Left renal pelvis (tissue), 4 donors: ENCODE measurements at regions not wholly inside any gene's neighbourhood (a gene's known extent, or its start where the extent isn't known, plus 50 kb on each side); places are given as distances from the start of the nearest gene placed in this dataset.
"Not testable (repeated sequence)": the region's sequence is repeated elsewhere in the genome, so short reads cannot be mapped to it uniquely, and the experiment has no call there.

Experiments used
- DNase-seq, 4 donors: peaks; one replicate each; pipeline ENCODE4 v3.0.0-alpha.2; 2013; ENCODE audit warnings: low read depth in 4 of 4, low spot score in 3 of 4

DNA sequence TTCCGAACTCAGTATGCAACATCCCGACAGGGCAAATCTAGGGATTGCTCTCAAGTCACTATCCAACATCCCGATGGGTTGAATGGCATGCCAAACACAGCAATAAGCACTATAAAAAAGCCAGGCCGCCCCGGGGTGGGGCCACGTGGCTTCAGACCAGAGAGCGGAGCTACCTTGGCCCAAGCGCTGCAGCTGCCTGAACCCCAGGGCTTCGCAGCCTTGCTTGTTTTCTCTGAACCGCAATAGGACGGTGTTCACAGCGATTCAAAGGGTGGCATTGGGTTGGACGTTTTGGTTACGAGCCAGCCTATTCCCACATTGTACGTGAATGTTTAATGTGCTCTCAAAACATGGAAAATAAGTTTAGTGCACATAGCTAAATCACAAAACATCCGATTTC is 161.0 kb downstream of the SYT15 start:
- DNase-seq: not testable (repeated sequence)

DNA sequence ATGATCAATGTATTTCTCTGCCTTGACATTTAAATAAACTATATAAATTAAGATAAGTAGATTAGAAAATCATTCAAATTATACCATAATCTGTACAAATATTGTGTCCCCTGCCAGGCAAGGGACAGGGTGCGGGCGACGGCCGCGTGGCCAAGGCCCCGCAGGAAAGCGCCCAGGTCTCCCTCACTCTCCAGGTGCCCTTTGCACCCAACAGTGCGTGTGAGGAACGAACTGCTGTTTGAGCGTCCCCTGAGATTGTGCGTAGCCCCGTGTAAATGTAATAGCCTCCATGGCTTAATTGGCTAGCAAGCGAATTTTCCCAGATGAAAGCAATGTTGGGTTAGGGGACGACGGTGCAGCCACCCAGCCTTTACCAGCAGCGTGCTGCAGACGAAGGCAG is 161.4 kb downstream of the SYT15 start:
- not testable (repeated sequence) for DNase-seq

DNA sequence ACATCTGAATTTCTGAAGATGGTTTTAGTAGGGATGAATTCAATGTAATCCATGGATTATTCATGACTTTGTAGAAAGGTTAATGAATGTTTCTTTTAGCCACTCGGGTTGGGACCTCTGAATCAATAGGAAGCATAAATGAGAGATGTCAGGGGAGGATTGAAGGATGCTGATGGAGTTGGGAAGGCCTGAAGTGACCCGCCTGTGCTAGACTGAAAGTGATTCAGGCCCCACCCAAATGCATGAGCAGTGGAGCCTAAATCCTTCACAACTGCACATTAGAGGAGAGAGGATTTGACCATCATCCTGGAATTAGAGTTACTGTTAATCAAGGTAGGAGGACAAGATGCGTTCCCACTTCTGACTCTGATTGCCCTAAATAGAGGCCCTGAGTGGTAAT is 162.2 kb upstream of the PTPN20 start:
- DNase-seq: not testable (repeated sequence)

DNA sequence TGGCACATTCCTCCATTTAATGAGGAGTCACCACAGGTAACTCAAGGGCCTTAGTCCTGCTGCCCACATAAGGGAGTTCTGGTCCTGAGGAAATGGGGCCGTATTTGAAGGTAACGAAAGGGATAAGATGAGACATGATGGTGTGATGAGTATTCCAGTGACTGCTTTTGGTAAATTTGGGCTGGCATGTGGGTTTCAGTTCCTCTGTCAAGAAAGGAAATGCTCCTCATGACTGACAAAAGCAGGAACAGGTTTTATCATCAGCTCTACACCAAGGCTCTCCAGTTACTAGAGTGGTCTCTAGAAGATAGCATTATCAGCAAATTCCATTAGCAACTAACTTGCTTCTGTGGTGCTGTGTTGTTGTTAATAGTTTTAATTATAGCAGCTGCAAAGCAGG is 161.8 kb upstream of the PTPN20 start:
- DNase-seq: not testable (repeated sequence)

DNA sequence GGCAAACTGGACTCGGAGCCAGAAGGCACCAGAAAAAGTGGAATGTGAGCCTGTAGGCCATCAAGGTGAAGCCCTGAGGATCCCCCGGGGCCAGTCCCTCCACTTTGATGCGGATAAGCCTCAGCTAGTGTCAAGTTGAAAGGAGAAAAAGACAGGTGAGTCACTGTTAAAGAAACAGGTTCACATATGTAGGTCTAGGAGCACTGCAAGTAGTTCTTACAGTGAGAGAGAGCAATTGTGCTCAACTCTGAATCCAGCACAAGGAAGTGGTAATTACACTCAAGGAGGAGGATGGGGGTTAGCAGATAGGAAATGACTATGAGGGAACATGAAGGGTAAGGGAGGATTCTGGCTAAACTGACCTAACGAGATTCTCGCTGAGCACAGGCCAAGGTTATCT is 157.5 kb upstream of the PTPN20 start:
- DNase-seq: not testable (repeated sequence)

DNA sequence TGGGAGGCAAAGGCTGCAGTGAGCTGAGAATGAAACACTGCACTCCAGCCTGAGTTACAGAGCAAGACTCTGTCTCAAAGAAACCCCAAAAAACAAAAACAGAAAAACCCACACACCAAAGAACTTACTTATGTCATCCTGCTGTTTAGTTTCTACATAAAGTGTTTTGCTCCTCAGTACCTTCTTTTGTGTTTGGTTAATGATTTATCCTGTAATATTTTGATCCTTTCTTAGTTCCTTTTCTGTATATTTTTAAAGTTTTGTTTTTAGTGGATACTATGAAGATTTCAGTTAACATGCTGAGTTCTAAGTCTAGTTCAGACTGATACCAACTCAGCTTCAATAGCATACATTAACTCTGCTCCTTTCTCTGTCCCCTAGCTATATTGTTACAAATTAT is 149.8 kb upstream of the PTPN20 start:
- DNase-seq: not testable (repeated sequence)

DNA sequence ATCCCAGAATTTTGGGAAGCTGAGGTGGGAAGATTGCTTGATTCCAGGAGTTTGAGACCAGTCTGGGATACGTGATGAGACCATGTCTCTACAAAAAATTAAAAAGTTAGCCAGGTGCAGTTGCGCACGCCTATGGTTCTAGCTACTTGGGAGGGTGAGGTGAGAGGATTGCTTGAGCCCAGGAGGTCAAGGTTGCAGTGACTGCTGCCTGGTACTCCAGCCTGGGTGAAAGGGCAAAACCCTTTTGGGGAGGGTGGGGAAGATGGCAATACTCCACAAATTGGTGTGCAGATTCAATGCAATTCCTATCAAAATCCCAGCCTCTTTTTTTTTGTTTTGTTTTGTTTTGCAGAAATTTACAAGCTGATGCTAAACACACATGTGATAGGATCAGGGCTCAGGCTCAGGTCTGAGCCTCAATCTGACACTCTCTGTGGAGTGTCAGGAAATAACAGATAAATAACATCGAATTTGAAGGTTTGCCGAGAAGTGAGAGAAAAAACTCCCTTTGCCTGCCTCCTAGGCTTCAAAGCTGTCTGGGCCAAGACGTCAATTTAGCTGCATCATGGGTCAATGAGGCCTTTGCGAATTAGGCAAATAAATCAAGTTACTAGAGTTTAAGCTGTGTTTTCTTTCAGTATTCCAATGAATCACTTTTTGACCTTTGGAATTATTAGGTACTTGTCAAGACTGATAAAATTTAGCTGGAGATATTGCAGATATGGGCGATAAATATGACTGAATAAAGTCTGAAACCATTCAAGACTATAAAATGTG is 142.5 kb upstream of the PTPN20 start:
- DNase-seq: not testable (repeated sequence)

DNA sequence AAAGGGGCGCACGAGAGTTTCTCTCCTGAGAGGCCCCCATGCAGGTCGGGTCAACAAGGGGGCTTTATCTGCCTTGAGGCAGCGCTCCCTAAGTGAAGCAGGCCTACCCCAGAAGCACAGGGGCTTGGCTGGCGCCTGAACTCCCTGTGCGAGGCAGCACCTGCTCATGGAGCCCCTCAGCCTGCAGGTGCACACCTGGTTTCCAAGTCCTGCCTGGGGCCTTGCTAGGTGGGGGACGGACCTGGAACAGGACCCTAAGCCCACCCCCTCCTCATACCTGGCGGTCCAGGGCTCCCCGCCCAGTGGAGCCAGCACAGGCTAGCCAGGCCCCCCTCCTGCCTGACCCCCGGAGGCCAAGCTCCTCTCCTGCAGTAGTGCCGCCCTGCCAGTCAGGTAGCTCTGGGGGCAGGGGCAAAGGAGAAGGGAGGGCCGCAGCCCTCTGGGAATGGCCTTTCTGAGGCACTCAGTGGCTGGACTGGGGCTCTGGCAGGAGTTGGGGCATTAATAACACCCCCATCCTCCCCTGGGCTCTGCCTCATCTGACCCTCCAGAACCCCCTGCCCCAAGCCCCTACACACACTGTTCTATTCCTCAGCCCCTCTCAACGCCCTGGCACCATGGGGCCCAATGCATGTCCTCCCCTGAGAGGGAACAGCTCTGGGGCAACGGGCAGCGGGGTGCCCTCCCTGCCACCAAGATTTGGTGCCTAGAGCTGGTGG is 137.9 kb upstream of the PTPN20 start:
- DNase-seq: not testable (repeated sequence)

DNA sequence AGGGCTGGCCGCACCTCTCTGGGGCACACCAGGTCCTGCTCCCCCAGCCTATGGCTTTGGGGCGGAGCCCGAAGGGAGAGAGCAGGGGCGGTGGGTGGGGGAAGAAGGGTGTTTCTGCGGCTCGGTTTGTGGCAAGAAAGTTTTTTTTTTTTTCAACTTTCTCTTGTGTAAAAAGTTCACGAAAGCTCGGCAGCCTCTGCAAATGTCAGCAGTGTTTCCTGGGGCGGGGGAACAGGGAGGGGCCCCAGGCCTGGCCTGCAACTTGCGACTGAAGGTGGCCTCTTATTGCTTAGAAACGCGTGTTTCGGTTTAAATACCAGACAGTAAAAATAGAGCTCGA is 137.4 kb upstream of the PTPN20 start:
- DNase-seq: not testable (repeated sequence)

DNA sequence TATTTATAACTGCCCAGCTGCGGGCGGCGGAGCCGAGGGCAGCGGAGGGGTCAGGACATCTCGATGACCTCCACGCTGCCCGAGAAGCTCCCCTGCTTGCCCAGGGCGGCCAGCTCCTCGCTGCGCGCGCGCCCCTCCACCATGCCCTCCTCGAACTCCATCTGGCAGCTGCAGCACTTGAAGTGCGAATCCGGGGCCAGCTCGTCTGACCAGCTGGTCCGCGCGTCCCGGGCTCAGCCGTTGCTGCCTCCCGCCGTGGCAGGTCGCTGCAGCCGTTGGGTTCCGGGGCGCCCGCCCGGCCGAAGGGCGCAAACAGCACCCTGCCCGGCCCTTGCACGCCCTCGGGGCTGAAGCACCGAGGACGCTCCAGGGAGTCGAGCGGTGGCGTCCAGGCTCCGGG is 136.9 kb upstream of the PTPN20 start:
- DNase-seq: not testable (repeated sequence)

DNA sequence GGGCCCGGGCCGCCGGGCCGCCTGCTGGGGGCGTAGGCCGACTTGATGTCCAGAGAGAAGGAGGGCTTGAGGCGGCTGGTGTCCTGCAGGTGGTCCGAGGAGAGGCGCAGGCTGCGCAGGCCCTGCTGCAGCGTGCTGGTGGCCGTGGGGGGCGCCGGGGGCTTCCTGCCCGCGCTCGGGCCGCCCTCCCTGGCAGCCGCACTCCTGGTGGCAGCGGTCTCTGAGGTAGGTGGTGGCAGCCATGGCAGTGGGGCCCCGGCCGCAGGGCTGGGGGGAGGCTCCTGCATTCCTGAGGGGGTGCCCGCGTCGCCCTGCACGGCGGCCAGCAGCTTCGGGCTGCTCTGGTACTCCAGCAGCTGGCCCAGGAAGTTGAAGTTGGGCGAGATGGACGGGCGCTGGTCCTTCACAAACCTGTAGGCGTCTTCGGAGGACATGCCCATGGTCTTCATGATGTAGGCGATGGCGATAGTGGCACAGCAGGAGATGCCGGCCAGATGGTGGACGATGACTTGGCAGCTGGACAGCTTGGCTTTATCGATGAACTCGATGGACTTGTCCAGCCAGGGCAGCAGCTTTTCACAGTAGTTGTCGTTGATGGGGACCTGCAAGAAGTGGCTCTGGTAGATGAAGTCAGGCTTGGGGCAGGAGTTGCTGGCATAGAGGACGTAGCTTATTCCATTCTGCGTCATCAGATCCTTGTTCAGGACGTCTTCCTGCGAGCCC is 136.1 kb upstream of the PTPN20 start:
- not testable (repeated sequence) for DNase-seq

DNA sequence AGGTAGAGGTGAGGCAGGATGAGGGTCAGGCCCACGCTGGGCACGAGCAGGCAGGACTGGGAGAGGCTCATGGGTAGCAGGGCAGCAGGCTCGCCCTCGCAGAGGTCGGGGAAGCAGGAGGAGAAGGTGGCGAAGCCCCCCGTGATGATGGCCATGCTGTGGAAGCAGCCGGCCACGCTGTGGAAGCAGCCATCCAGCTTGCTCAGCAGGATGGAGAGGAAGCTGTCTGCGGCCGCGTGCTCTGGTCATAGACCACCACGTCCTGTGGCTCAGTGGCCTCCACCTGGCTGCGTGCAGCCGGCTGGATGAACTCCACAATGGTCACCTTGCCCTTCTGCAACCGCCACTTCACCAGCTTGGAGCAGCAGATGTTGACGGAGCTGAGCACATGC is 135.6 kb upstream of the PTPN20 start:
- DNase-seq: not testable (repeated sequence)

DNA sequence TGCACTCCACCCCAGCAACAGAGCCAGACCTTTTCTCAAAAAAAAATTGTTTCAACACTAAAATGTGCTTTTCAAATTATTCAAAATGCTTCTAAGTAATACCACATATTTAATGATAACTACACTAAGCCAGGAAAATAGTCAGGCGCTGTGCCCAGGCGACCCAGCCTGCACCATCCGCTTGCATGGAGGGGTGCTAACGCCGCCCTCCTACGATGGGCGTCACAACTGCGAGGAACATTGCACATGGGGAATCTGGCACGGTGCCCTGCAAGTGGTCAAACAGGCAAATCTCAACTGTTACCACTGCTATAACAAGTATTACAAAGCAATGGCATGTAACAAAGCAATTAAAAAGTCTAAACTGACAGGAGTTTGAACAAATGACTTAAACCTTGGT is 131.7 kb upstream of the PTPN20 start:
- peak in 2 of 4 donors; percentile 29 to 39 for DNase-seq

DNA sequence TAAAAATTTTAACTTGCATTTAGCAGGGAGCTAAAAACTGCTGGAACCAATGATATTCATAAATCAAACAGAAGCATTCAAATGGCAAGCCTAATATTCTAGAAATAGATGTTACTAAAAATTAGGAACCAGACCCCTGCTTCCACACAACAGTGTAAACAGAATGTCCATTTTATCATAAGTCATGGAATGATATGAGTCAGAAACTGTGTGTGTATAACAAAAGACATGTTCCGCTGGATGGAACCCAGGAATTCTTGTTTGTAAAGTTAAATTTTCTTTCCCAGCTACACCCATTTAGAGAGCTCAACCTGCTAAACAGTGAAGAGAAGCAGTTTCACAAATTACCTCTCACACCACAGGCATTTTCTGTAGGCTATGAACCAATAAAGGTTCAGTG is 131.1 kb upstream of the PTPN20 start:
- DNase-seq: not testable (repeated sequence)

DNA sequence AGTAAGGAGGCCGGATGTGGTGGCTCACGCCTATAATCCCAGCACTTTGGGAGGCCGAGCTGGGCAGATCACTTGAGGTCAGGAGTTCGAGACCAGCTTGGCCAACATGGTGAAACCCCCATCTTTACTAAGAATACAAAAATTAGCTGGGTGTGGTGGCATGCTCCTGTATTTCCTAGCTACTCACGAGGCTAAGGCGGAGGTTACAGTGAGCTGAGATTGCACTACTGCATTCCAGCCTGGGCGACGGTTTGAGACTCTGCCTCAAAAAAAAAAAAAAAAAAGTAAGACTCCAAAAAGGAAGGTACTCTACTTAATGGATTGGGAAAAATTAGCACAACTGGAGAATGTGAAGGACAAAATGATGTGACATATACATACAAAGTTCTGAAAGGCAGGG is 130.2 kb upstream of the PTPN20 start:
- not testable (repeated sequence) for DNase-seq

DNA sequence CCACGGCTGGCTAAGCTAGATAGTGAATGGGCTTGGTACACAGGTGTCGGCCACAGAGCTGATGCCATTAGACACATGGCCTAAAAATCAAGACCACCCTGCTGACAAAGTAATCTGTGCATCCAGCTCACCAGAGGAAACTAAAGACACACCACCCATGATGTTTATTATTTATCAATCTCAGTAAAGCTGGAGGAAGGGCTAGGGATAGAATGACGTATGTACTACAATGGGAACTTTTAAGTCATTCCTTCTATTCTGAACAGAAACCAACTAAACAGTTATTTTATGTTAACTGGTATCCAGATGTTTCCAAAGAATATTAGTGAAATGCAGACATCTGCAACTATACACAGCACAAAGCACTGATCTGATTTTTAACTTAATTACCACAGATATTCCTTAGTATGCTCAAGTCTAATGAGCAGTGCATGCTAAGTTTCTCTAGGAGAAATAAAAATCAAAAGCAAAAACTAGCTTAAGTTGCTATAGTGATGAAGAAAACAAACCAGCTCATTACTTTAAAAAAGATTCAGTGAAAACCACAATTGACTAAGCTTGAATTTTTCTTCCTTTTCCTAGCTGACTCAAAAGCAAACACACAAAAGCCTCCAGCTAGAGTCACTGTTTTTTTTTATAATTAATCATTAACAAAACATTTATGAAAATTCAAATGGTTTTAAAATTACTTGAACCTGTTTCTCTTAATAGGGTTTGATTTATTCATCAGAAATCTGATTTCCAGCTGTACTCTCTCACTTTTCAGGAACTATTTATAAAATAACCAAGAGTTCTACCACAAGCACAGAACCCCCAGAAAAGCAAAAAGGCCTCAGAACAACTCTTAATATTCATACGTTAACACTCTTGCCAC is 129.0 kb upstream of the PTPN20 start:
- not testable (repeated sequence) for DNase-seq

DNA sequence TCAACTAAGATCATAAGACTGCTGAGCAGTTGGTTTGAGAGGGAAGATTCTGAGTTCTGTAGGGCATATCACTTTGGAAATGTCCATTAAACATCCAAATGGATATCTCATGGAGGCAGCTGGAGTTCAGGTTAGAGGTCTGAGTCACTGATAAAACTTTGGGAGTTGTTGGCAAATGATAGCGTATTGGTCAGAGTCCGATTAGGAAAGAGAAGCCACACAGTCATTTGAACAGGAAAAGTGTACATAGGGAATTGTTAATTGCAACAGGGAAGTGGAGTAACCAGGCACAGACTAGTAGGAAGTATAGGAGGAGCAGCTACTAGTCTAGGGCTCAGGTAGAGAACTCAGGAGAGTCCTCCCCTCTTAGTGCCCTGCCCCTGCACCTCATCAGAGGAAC is 126.6 kb upstream of the PTPN20 start:
- not testable (repeated sequence) for DNase-seq

DNA sequence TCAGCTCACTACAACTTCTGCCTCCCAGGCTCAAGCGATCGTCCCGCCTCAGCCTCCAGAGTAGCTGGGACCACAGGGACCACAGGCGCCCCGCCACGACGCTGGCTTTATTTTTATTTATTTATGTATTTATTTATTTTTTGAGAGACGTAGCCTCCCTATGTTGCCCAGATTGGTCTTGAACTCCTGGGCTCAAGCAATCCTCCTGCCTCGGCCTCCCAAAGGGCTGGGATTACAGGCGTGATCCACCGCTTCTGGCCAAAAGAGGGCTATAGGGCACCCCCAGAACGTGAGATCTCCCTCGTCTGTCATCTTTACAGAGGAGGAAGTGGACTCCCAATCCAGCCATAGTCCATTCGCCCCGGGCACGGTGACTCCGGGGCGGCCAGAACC is 125.1 kb upstream of the PTPN20 start:
- not testable (repeated sequence) for DNase-seq

DNA sequence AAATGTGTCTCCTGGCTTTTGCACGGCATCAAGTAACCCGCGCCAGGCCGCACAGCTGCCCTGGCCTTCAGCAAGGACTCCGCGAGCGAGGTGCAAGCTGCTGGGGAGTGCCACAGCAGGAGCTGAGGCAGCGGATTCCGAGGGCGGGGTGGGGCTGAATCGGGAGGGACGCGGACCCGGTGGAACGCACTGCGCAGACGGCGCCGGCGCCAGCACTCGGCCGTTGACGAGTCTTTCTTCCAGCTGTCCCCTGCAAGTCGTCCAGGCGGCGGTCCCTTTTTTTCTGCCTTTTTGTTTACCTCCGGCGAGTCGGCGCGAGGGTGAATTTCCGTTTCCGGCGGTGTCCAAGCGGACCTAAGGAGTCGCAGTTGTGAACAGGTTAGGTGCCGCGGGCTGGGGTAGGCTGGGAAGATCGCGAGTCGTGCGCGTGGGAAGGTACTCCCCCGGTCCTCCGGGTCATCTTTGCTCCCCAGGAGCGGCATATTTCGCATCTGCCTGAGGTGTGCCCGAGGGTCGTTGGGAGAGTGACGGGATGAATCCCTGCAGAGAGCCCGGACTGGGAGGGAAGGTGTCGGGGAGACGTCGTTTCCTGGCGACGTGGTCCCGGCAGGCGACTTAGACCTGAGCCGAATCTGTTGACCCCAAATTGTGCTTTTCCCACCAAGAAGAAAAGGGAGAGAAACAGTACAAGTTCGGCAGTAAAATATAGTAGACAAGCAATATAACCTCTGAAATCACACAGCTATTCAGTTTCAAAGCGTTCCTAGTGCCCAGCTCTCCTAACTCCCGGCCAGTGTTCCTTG is 124.5 kb upstream of the PTPN20 start:
- peak; percentile 53 to 60 (median 54) for DNase-seq

DNA sequence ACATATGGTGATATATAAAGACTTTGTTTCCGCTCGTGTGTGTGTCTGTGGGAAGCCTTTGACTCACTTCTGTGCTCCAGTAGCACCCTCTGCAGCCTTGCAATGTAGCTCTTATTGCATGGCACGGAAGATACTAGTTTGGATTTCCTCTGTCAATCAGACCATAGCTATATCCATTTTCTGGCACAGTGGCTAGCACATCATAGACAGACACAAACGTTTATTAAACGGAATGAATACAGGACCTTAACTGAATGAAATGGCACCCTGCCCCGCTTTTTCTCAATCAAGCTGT is 124.0 kb upstream of the PTPN20 start:
- DNase-seq: peak in 1 of 4 donors; percentile 14
